Trophoblast cell (in vitro differentiated cells and primary cell): ENCODE measurements at regions not wholly inside any gene's neighbourhood (a gene's known extent, or its start where the extent isn't known, plus 50 kb on each side); places are given as distances from the start of the nearest gene placed in this dataset.
"Not testable (repeated sequence)": the region's sequence is repeated elsewhere in the genome, so short reads cannot be mapped to it uniquely, and the experiment has no call there.

Experiments
- DNase-seq, 2 donors: peaks; one replicate each; pipeline ENCODE4 v3.0.0-alpha.2; 2016
- H2AFZ ChIP-seq: 2 replicates; pipeline ENCODE4 v1.6.1; 2013; ENCODE audit warnings: low read length, moderate library complexity, mild to moderate bottlenecking; ENCODE audit not compliant: insufficient read depth, poor library complexity
- H2AK5ac ChIP-seq: 2 replicates; pipeline ENCODE4 v1.6.1; 2013; ENCODE audit warnings: mild to moderate bottlenecking, low read length
- H2BK120ac ChIP-seq: 2 replicates; pipeline ENCODE4 v1.6.1; 2013; ENCODE audit warnings: low read length, mild to moderate bottlenecking, moderate library complexity; ENCODE audit not compliant: insufficient read depth, poor library complexity
- H2BK12ac ChIP-seq: 2 replicates; pipeline ENCODE4 v1.6.1; 2013; ENCODE audit warnings: mild to moderate bottlenecking, low read length, moderate library complexity
- H2BK5ac ChIP-seq: 2 replicates; pipeline ENCODE4 v1.6.1; 2013; ENCODE audit warnings: low read length, low read depth, moderate library complexity, mild to moderate bottlenecking; ENCODE audit not compliant: poor library complexity
- H3K14ac ChIP-seq: 2 replicates; pipeline ENCODE4 v1.6.1; 2013; ENCODE audit warnings: mild to moderate bottlenecking, low read length
- H3K18ac ChIP-seq: 2 replicates; pipeline ENCODE4 v1.6.1; 2013; ENCODE audit warnings: mild to moderate bottlenecking, low read length
- H3K23ac ChIP-seq: 2 replicates; pipeline ENCODE4 v1.6.1; 2013; ENCODE audit warnings: low read length
- H3K27ac ChIP-seq: 2 replicates; pipeline ENCODE4 v1.5.1; 2013; ENCODE audit warnings: low read depth, mild to moderate bottlenecking, inconsistent platforms, low read length, moderate library complexity
- H3K27me3 ChIP-seq: 2 replicates; pipeline ENCODE4 v1.6.1; 2013; ENCODE audit warnings: inconsistent platforms, mild to moderate bottlenecking, low read length, moderate library complexity; ENCODE audit not compliant: insufficient read depth
- H3K36me3 ChIP-seq, 2 experiments: 1 replicate in 1 of 2; 2 replicates in 1 of 2; pipeline ENCODE4 v1.6.1; 2013; ENCODE audit warnings: low read length in 2 of 2, mild to moderate bottlenecking in 2 of 2, moderate library complexity in 1 of 2; ENCODE audit not compliant: insufficient read depth in 2 of 2, control insufficient read depth in 1 of 2
- H3K4ac ChIP-seq: 2 replicates; pipeline ENCODE4 v1.6.1; 2013; ENCODE audit warnings: low read depth, mild to moderate bottlenecking, low read length, moderate library complexity
- H3K4me1 ChIP-seq, 2 experiments: 1 replicate in 1 of 2; 2 replicates in 1 of 2; pipeline ENCODE4 v1.6.1; 2013; ENCODE audit warnings: low read length in 2 of 2, mild to moderate bottlenecking in 2 of 2, moderate library complexity in 1 of 2; ENCODE audit not compliant: insufficient read depth in 2 of 2, control insufficient read depth in 1 of 2
- H3K4me2 ChIP-seq: 2 replicates; pipeline ENCODE4 v1.6.1; 2013; ENCODE audit warnings: inconsistent platforms, mild to moderate bottlenecking, low read length, moderate library complexity
- H3K4me3 ChIP-seq: 2 replicates; pipeline ENCODE4 v1.5.1; 2013; ENCODE audit warnings: mild to moderate bottlenecking, low read depth, low read length, inconsistent platforms
- H3K79me1 ChIP-seq: one replicate; pipeline ENCODE4 v1.6.1; 2013; ENCODE audit warnings: low read length
- H3K79me2 ChIP-seq: 2 replicates; pipeline ENCODE4 v1.6.1; 2013; ENCODE audit warnings: low read length, mild to moderate bottlenecking; ENCODE audit not compliant: control insufficient read depth, insufficient read depth, poor library complexity
- H3K9ac ChIP-seq: 2 replicates; pipeline ENCODE4 v1.6.1; 2013; ENCODE audit warnings: mild to moderate bottlenecking, low read length
- H3K9me3 ChIP-seq: 2 replicates; pipeline ENCODE4 v1.6.1; 2013; ENCODE audit warnings: low read depth, mild to moderate bottlenecking, control low read depth, inconsistent platforms, low read length; ENCODE audit not compliant: insufficient read depth
- H4K12ac ChIP-seq: 2 replicates; pipeline ENCODE4 v1.6.1; 2013; ENCODE audit warnings: low read depth, mild to moderate bottlenecking, low read length, moderate library complexity
- H4K8ac ChIP-seq: 2 replicates; pipeline ENCODE4 v1.6.1; 2013; ENCODE audit warnings: low read depth, mild to moderate bottlenecking, low read length, moderate library complexity
- H4K91ac ChIP-seq: one replicate; pipeline ENCODE4 v1.6.1; 2013; ENCODE audit warnings: low read depth, mild to moderate bottlenecking, low read length, moderate library complexity
- whole genome bisulfite sequencing: extraction: QIAGEN DNeasy Blood & Tissue Kit; methylation state at CpG from one replicate; pipeline ENCODE4 v1.1.7; 2013; ENCODE audit warnings: missing lambda C conversion rate; ENCODE audit not compliant: insufficient read length, insufficient coverage; ENCODE audit errors: extremely low coverage; 5-methylcytosine and 5-hydroxymethylcytosine counted together

DNA sequence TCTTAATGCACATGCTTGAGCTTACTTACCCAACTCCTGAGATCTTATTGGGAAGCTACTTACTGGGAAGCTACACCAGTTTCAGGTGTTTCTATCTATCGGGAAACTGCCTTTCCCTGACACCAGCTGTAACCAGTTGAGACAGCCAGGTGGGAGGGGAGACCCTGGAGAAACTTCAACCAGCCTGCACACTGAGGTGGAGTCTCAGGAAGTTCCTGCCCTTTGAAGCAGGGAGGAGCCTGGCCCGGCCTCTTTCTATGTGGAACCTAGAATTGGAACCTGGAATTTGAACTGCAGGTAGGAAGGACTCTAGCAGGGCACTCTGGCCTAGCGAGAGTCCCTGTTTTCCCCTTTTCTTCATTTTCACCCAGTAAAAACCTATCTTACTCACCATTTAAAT is 425.8 kb upstream of the PABPC4L start:
- Histone ChIP-seq H3K4me1 (peaks cover 4% of the 10 kb centered on the region in 2 experiments), H3K27me3 (no peaks in the 10 kb centered on the region), H4K12ac (no peak overlapping the region), H3K4me2 (no peak overlapping the region), H3K36me3 (no peaks in the 10 kb centered on the region), H3K4ac (peak overlapping the region; percentile 15), H3K14ac (peak overlapping the region; percentile 20), H2AFZ (no peak overlapping the region), H2AK5ac (no peak overlapping the region), H3K9me3 (no peaks in the 10 kb centered on the region), H4K8ac (peak overlapping the region; percentile 57), H2BK5ac (no peak overlapping the region), H2BK120ac (peak overlapping the region; percentile 64), H2BK12ac (peak overlapping the region; percentile 67), H3K4me3 (no peak overlapping the region), H3K27ac (no peak overlapping the region), H3K9ac (no peak overlapping the region), H3K79me2 (no peaks in the 10 kb centered on the region), H3K79me1 (peaks cover 8% of the 10 kb centered on the region), H3K18ac (no peak overlapping the region), H3K23ac (no peak overlapping the region), H4K91ac (peak overlapping the region; percentile 15)
- no CpG with 5 or more reads among the region's 3 CpGs for WGBS
- no peak for DNase-seq

DNA sequence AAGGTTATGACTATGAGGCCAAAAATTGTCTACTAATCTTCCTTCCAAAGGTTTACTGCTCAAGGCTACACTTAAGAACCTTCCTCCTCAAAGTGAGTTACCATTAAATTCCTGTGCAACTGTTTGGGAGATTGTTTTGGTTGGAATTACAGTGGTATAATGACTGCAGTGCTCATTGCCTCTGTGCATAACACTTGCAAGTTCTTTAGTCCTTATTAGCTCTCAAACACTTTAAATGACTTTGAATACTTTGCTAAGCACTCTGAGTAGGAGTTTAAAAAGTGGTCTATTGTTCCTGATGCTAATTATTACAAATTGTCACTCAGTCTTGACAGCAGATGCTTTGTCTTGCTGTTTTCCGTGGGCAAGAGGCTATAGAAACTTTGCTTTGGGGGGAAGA is 422.8 kb upstream of the PABPC4L start:
- Histone ChIP-seq H3K23ac (no peak overlapping the region), H2AFZ (no peak overlapping the region), H3K4me3 (no peak overlapping the region), H3K4me2 (no peak overlapping the region), H2BK120ac (no peak overlapping the region), H3K27me3 (no peaks in the 10 kb centered on the region), H4K91ac (no peak overlapping the region), H2BK12ac (no peak overlapping the region), H3K79me2 (no peaks in the 10 kb centered on the region), H3K27ac (peak overlapping the region; percentile 79), H4K12ac (no peak overlapping the region), H4K8ac (no peak overlapping the region), H3K9me3 (no peaks in the 10 kb centered on the region), H3K18ac (no peak overlapping the region), H3K36me3 (no peaks in the 10 kb centered on the region), H3K14ac (no peak overlapping the region), H3K9ac (no peak overlapping the region), H3K4ac (no peak overlapping the region), H3K79me1 (peaks cover 15% of the 10 kb centered on the region), H2AK5ac (no peak overlapping the region), H3K4me1 (peaks cover 9 to 10% of the 10 kb centered on the region in 2 experiments), H2BK5ac (no peak overlapping the region)
- DNase-seq: no peak
- WGBS: no CpG with 5 or more reads among the region's 1 CpG

DNA sequence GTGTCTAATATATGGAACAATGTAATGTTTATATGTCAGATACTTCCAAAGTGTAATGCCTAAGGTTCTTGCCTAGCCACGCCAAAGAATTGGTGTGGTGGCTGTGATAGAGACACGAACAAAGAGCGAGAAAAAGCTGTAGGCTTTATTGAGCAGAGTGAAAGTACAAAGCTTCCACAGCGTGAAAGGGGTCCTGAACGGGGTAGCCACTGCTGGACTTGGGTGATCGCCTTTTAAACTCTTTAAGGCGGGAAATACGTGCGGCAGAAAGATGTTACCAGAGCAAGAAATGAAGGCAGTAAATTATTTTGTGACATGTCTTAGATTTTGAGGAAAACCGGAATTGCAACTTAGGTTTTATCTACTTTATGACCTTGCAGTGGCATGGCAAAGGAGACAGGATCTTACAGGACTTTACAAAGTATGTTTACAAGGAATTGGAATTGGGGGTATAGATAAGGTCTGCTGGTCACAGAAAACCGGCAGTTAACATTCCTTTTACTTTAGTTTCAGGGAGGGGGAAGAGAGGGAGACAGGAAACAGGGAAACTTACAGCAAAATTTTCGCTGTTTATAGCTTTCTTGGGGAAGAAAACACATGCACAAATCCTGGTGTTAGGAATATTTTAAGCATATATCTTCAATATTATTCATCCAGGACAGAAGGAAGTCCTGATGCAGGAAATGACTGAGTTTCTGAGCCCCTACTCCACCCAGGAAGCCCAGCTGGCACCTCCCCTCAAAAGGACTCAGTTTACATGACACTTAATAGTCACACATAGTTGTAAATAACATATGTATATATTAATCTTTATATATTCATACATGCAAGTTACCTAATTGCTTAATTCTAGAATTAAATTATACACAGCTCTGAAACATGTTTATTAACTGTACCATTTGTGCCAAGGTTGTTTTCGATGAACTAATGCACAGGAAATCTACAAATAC is 421.3 kb upstream of the PABPC4L start:
- not testable (repeated sequence) for H4K12ac ChIP-seq, DNase-seq, H3K23ac ChIP-seq, H3K4me1 ChIP-seq, H3K18ac ChIP-seq, H3K9ac ChIP-seq, H2AK5ac ChIP-seq, H3K4me3 ChIP-seq, H3K9me3 ChIP-seq, H3K79me2 ChIP-seq, H2BK12ac ChIP-seq, H3K4ac ChIP-seq, H3K27me3 ChIP-seq, H3K36me3 ChIP-seq, H2AFZ ChIP-seq
- Histone ChIP-seq H2BK120ac (peak overlapping the region; percentile 88), H4K91ac (peak overlapping the region; percentile 77), H3K14ac (peak overlapping the region; percentile 34), H2BK5ac (peak overlapping the region; percentile 88), H4K8ac (peak overlapping the region; percentile 79), H3K27ac (peak overlapping the region; percentile 93), H3K4me2 (peak overlapping the region; percentile 33), H3K79me1 (peaks cover 15% of the 10 kb centered on the region)
- WGBS: no CpG with 5 or more reads among the region's 13 CpGs

DNA sequence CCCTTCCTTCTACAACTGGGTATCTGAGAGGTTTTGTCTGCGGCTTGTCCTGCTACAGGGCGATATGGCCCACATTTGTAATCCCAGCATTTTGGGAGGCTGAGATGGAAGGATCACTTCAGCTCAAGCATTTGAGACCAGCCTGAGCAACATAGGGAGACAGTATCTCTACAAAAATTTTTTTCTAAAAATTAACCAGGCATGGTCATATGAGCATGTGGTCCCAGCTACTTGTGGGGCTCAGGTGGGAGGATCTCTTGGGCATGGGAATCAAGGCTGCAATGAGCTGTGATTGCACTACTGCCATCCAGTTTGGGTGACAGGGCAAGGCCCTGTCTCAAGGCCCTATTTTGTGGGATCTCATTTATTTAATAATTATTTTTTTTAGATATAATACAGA is 420.6 kb upstream of the PABPC4L start:
- H2BK120ac ChIP-seq: peak overlapping the region; percentile 99
- peak overlapping the region; percentile 41 for H4K8ac ChIP-seq
- no CpG with 5 or more reads among the region's 2 CpGs for WGBS

More for the DNA sequence above, 420.6 kb upstream of the PABPC4L start:
- peak overlapping the region; percentile 35 for H3K9ac ChIP-seq
- H3K4me2 ChIP-seq: no peak overlapping the region
- peak overlapping the region; percentile 72 for H3K18ac ChIP-seq
- H3K79me1 ChIP-seq: peaks cover 13% of the 10 kb centered on the region
- no peak overlapping the region for H2AFZ ChIP-seq
- peak overlapping the region; percentile 51 for H4K12ac ChIP-seq
- H4K91ac ChIP-seq: peak overlapping the region; percentile 97
- DNase-seq: no peak
- peak overlapping the region; percentile 64 for H2BK12ac ChIP-seq
- H3K27me3 ChIP-seq: no peaks in the 10 kb centered on the region
- peak overlapping the region; percentile 20 for H2AK5ac ChIP-seq
- H3K4me3 ChIP-seq: no peak overlapping the region
- H3K4ac ChIP-seq: peak overlapping the region; percentile 10
- peak overlapping the region; percentile 96 for H2BK5ac ChIP-seq
- peak overlapping the region; percentile 29 for H3K14ac ChIP-seq
- H3K23ac ChIP-seq: no peak overlapping the region
- peaks cover 7 to 8% of the 10 kb centered on the region in 2 experiments for H3K4me1 ChIP-seq
- H3K79me2 ChIP-seq: no peaks in the 10 kb centered on the region
- H3K36me3 ChIP-seq: no peaks in the 10 kb centered on the region
- H3K27ac ChIP-seq: peak overlapping the region; percentile 93
- H3K9me3 ChIP-seq: no peaks in the 10 kb centered on the region
